Body of pancreas (tissue), 4 donors: ENCODE measurements at regions not wholly inside any gene's neighbourhood (a gene's known extent, or its start where the extent isn't known, plus 50 kb on each side); places are given as distances from the start of the nearest gene placed in this dataset.

Experiments
- POLR2A ChIP-seq, 3 donors: fragments of 450-650 bp; IDR thresholded peaks; one replicate each; pipeline ENCODE4 v1.6.1; 2016; ENCODE audit warnings: antibody characterized with exemption in 3 of 3, mild to moderate bottlenecking in 2 of 3
- TF ChIP-seq, protein P1 (sequence below), 7 experiments: fragments of 450-650 bp in 4 of 7; fragments of 200-600 bp in 3 of 7; sonication (generic) in 3 of 7; IDR thresholded peaks; one replicate each; pipeline ENCODE4 v1.5.1; 2016 to 2019; ENCODE audit warnings: antibody characterized with exemption in 7 of 7

DNA sequence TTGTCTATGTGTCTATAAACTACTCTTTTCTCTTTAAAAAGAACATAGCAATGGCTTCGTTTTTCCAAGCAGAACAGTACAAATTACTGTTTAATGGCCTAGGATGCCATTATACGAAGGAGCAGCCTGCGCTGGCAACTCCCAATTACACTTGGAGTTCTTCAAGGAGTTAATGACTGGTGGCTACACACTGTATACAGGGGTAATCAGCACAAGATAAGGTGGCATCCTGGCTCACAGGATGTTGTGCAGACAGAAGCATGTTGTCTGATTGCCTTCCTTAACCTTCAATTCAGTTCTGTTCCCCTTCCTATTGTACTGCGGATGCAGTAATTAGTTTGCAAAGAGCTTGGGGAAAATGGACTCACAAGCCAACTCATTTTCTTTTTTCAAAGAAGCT lies 250.7 kb upstream of the ROBO2 start:
- TF ChIP-seq, protein P1, sequence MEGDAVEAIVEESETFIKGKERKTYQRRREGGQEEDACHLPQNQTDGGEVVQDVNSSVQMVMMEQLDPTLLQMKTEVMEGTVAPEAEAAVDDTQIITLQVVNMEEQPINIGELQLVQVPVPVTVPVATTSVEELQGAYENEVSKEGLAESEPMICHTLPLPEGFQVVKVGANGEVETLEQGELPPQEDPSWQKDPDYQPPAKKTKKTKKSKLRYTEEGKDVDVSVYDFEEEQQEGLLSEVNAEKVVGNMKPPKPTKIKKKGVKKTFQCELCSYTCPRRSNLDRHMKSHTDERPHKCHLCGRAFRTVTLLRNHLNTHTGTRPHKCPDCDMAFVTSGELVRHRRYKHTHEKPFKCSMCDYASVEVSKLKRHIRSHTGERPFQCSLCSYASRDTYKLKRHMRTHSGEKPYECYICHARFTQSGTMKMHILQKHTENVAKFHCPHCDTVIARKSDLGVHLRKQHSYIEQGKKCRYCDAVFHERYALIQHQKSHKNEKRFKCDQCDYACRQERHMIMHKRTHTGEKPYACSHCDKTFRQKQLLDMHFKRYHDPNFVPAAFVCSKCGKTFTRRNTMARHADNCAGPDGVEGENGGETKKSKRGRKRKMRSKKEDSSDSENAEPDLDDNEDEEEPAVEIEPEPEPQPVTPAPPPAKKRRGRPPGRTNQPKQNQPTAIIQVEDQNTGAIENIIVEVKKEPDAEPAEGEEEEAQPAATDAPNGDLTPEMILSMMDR (IDR thresholded peaks at IDR 0.05) = no peak
- TF ChIP-seq POLR2A (IDR thresholded peaks at IDR 0.05) = no peak
